Mesendoderm (in vitro differentiated cells): ENCODE measurements at regions not wholly inside any gene's neighbourhood (a gene's known extent, or its start where the extent isn't known, plus 50 kb on each side); places are given as distances from the start of the nearest gene placed in this dataset.
"Not testable (repeated sequence)": the region's sequence is repeated elsewhere in the genome, so short reads cannot be mapped to it uniquely, and the experiment has no call there.

Experiments
- DNase-seq: peaks from one replicate; pipeline ENCODE4 v3.0.0; 2013
- H2AK5ac ChIP-seq: 2 replicates; pipeline ENCODE4 v1.6.1; 2013; ENCODE audit warnings: low read length, inconsistent platforms
- H2BK120ac ChIP-seq: 2 replicates; pipeline ENCODE4 v1.6.1; 2013; ENCODE audit warnings: low read depth, mild to moderate bottlenecking, low read length, moderate library complexity, mixed read lengths
- H2BK15ac ChIP-seq: replicated peaks from 2 replicates; pipeline ENCODE4 v1.6.1; 2013; ENCODE audit warnings: low read depth, mild to moderate bottlenecking, moderate library complexity
- H2BK5ac ChIP-seq: 2 replicates; pipeline ENCODE4 v1.6.1; 2013; ENCODE audit warnings: low read length, inconsistent platforms
- H3K18ac ChIP-seq: 2 replicates; pipeline ENCODE4 v1.6.1; 2013; ENCODE audit warnings: mild to moderate bottlenecking, low read length, mixed read lengths
- H3K23ac ChIP-seq: one replicate; pipeline ENCODE4 v1.6.1; 2013; ENCODE audit warnings: low read length
- H3K27ac ChIP-seq: 2 replicates; pipeline ENCODE4 v1.5.1; 2013; ENCODE audit warnings: low read depth, mild to moderate bottlenecking, inconsistent platforms, low read length, moderate library complexity
- H3K27me3 ChIP-seq: 2 replicates; pipeline ENCODE4 v1.6.1; 2013; ENCODE audit warnings: low read length, control low read depth, mild to moderate bottlenecking, inconsistent platforms; ENCODE audit not compliant: insufficient read depth, poor library complexity
- H3K36me3 ChIP-seq: 2 replicates; pipeline ENCODE4 v1.6.1; 2013; ENCODE audit warnings: low read length, inconsistent platforms; ENCODE audit not compliant: control insufficient read depth, insufficient read depth
- H3K4ac ChIP-seq: one replicate; pipeline ENCODE4 v1.6.1; 2013; ENCODE audit warnings: low read depth, mild to moderate bottlenecking, low read length, moderate library complexity
- H3K4me1 ChIP-seq: 2 replicates; pipeline ENCODE4 v1.6.1; 2013; ENCODE audit warnings: low read depth, low read length, inconsistent platforms; ENCODE audit not compliant: control insufficient read depth
- H3K4me2 ChIP-seq: 2 replicates; pipeline ENCODE4 v1.6.1; 2013; ENCODE audit warnings: low read length
- H3K4me3 ChIP-seq: 2 replicates; pipeline ENCODE4 v1.5.1; 2013; ENCODE audit warnings: mild to moderate bottlenecking, low read length
- H3K56ac ChIP-seq: one replicate; pipeline ENCODE4 v1.6.1; 2013; ENCODE audit warnings: low read length
- H3K79me1 ChIP-seq: 2 replicates; pipeline ENCODE4 v1.6.1; 2013; ENCODE audit warnings: low read length, inconsistent platforms
- H3K79me2 ChIP-seq: 2 replicates; pipeline ENCODE4 v1.6.1; 2013; ENCODE audit warnings: mild to moderate bottlenecking, low read length; ENCODE audit not compliant: control insufficient read depth, insufficient read depth
- H3K9ac ChIP-seq: 2 replicates; pipeline ENCODE4 v1.6.1; 2013; ENCODE audit warnings: low read length, inconsistent platforms
- H4K5ac ChIP-seq: one replicate; pipeline ENCODE4 v1.6.1; 2013; ENCODE audit warnings: low read length
- H4K8ac ChIP-seq: one replicate; pipeline ENCODE4 v1.6.1; 2013; ENCODE audit warnings: low read depth, mild to moderate bottlenecking, control low read depth, low read length, moderate library complexity
- WGBS: extraction: QIAGEN DNeasy Blood & Tissue Kit; methylation state at CpG from one replicate; pipeline ENCODE4 v1.1.7; 2013; ENCODE audit warnings: low lambda C conversion rate, missing lambda C conversion rate; ENCODE audit not compliant: insufficient coverage; ENCODE audit errors: extremely low coverage; 5-methylcytosine and 5-hydroxymethylcytosine counted together

GRCh38 chr6:867378-867777, 174.4 kb upstream of the EXOC2 start:
- no peaks in the 10 kb centered on the region for H3K79me2 ChIP-seq
- no peak overlapping the region for H2BK5ac ChIP-seq
- no peak overlapping the region for H3K56ac ChIP-seq
- H4K5ac ChIP-seq, result no peak overlapping the region
- no peak overlapping the region for H2AK5ac ChIP-seq
- no peaks in the 10 kb centered on the region for H3K36me3 ChIP-seq
- no CpG with 5 or more reads among the region's 6 CpGs for WGBS
- no peak overlapping the region for H3K4ac ChIP-seq
- no peaks in the 10 kb centered on the region for H3K79me1 ChIP-seq
- no peak overlapping the region for H3K4me3 ChIP-seq
- no peak overlapping the region for H3K18ac ChIP-seq
- no peaks in the 10 kb centered on the region for H3K4me1 ChIP-seq
- no peak overlapping the region for H3K4me2 ChIP-seq
- H3K27ac ChIP-seq, result no peak overlapping the region
- no peak overlapping the region for H3K23ac ChIP-seq
- no peak overlapping the region for H2BK15ac ChIP-seq
- no peaks in the 10 kb centered on the region for H3K27me3 ChIP-seq
- H2BK120ac ChIP-seq, result no peak overlapping the region
- no peak overlapping the region for H4K8ac ChIP-seq
- no peak overlapping the region for H3K9ac ChIP-seq
- DNase-seq, result no peak

GRCh38 chr6:866316-866715, 173.4 kb upstream of the EXOC2 start:
- H4K5ac ChIP-seq, result no peak overlapping the region
- H2BK120ac ChIP-seq, result no peak overlapping the region
- no peak overlapping the region for H3K18ac ChIP-seq
- no peaks in the 10 kb centered on the region for H3K79me1 ChIP-seq
- H4K8ac ChIP-seq, result no peak overlapping the region
- H3K27ac ChIP-seq, result no peak overlapping the region
- no peak for DNase-seq
- no peak overlapping the region for H2BK15ac ChIP-seq
- H3K36me3 ChIP-seq, result no peaks in the 10 kb centered on the region
- H3K79me2 ChIP-seq, result no peaks in the 10 kb centered on the region
- H2AK5ac ChIP-seq, result no peak overlapping the region
- H3K9ac ChIP-seq, result no peak overlapping the region
- H3K27me3 ChIP-seq, result no peaks in the 10 kb centered on the region
- no peaks in the 10 kb centered on the region for H3K4me1 ChIP-seq
- no peak overlapping the region for H3K4me2 ChIP-seq
- H3K56ac ChIP-seq, result no peak overlapping the region
- no peak overlapping the region for H2BK5ac ChIP-seq
- H3K4ac ChIP-seq, result no peak overlapping the region
- H3K23ac ChIP-seq, result no peak overlapping the region
- no CpG with 5 or more reads among the region's 9 CpGs for WGBS
- H3K4me3 ChIP-seq, result no peak overlapping the region

GRCh38 chr6:865846-866245, 172.9 kb upstream of the EXOC2 start:
- H2BK5ac ChIP-seq, result no peak overlapping the region
- DNase-seq, result no peak
- no peak overlapping the region for H2AK5ac ChIP-seq
- H3K4ac ChIP-seq, result no peak overlapping the region
- no peaks in the 10 kb centered on the region for H3K79me1 ChIP-seq
- H3K18ac ChIP-seq, result no peak overlapping the region
- no peaks in the 10 kb centered on the region for H3K36me3 ChIP-seq
- H3K9ac ChIP-seq, result no peak overlapping the region
- H2BK120ac ChIP-seq, result no peak overlapping the region
- H4K8ac ChIP-seq, result no peak overlapping the region
- no peak overlapping the region for H2BK15ac ChIP-seq
- no peaks in the 10 kb centered on the region for H3K27me3 ChIP-seq
- H3K4me2 ChIP-seq, result no peak overlapping the region
- H3K79me2 ChIP-seq, result no peaks in the 10 kb centered on the region
- H3K56ac ChIP-seq, result no peak overlapping the region
- no peak overlapping the region for H3K23ac ChIP-seq
- WGBS, result no CpG with 5 or more reads among the region's 4 CpGs
- no peaks in the 10 kb centered on the region for H3K4me1 ChIP-seq
- no peak overlapping the region for H3K27ac ChIP-seq
- H4K5ac ChIP-seq, result no peak overlapping the region
- no peak overlapping the region for H3K4me3 ChIP-seq

GRCh38 chr6:863831-864230, 170.9 kb upstream of the EXOC2 start:
- Histone ChIP-seq H3K23ac (no peak overlapping the region), H3K79me2 (no peaks in the 10 kb centered on the region), H3K4me3 (no peak overlapping the region), H3K9ac (no peak overlapping the region), H3K36me3 (no peaks in the 10 kb centered on the region), H2AK5ac (no peak overlapping the region), H3K27ac (no peak overlapping the region), H3K18ac (no peak overlapping the region), H3K79me1 (no peaks in the 10 kb centered on the region), H2BK120ac (no peak overlapping the region), H3K4me2 (no peak overlapping the region), H3K4me1 (no peaks in the 10 kb centered on the region), H3K27me3 (no peaks in the 10 kb centered on the region), H2BK5ac (no peak overlapping the region), H2BK15ac (no peak overlapping the region), H4K8ac (no peak overlapping the region), H4K5ac (no peak overlapping the region), H3K4ac (no peak overlapping the region), H3K56ac (no peak overlapping the region)
- no CpG with 5 or more reads among the region's 2 CpGs for WGBS
- DNase-seq, result no peak

GRCh38 chr6:863127-863526, 170.2 kb upstream of the EXOC2 start:
- H3K23ac ChIP-seq, H3K9ac ChIP-seq, DNase-seq, H3K36me3 ChIP-seq, H3K27ac ChIP-seq, H3K18ac ChIP-seq, H3K4me1 ChIP-seq, H2BK120ac ChIP-seq, H2AK5ac ChIP-seq, H3K4me2 ChIP-seq, H2BK15ac ChIP-seq, H3K4ac ChIP-seq, H4K8ac ChIP-seq, H3K79me1 ChIP-seq, H3K56ac ChIP-seq, H3K27me3 ChIP-seq, H3K4me3 ChIP-seq, H3K79me2 ChIP-seq, H4K5ac ChIP-seq, H2BK5ac ChIP-seq: not testable (repeated sequence)
- WGBS, result no CpG with 5 or more reads among the region's 5 CpGs

GRCh38 chr6:859936-860335, 167.0 kb upstream of the EXOC2 start:
- Histone ChIP-seq H3K18ac (no peak overlapping the region), H3K4ac (no peak overlapping the region), H3K27me3 (no peaks in the 10 kb centered on the region), H3K4me1 (no peaks in the 10 kb centered on the region), H3K4me2 (no peak overlapping the region), H3K23ac (no peak overlapping the region), H4K5ac (no peak overlapping the region), H3K4me3 (no peak overlapping the region), H3K36me3 (no peaks in the 10 kb centered on the region), H3K27ac (no peak overlapping the region), H2AK5ac (no peak overlapping the region), H3K56ac (no peak overlapping the region), H2BK5ac (no peak overlapping the region), H3K79me2 (no peaks in the 10 kb centered on the region), H4K8ac (no peak overlapping the region), H2BK120ac (no peak overlapping the region), H3K9ac (no peak overlapping the region), H3K79me1 (no peaks in the 10 kb centered on the region), H2BK15ac (no peak overlapping the region)
- no peak for DNase-seq
- WGBS, result no CpG with 5 or more reads among the region's 4 CpGs
